ENCODE measurements at regions not wholly inside any gene's neighbourhood (a gene's known extent, or its start where the extent isn't known, plus 50 kb on each side); places are given as distances from the start of the nearest gene placed in this dataset.

DNA sequence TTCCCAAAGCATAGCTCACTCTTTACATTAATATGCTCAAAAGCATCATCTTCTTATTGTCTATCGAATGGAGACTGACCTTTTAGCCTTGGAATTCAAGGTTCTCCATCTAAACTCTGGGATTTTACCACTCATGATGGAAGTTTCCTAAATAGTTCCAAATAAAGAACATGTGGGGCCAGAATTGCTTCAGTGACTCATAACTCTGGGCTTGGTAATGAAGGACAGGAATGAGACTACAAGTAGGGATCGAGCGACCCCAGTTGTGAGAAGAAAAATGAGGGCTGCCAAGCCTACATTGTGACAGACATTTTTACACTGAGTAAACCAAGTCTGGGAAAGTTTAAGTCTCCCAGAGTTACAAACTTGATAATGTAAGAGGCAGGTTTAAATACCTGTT is 269.9 kb downstream of the CBLL2 start:
- Histone ChIP-seq H3K4me1 (ENCODE audit: control extremely low read depth in 1 of 4, control insufficient read depth in 4 of 4, insufficient read depth in 4 of 4, low read length in 3 of 4) (no peaks in the 10 kb centered on the region), H3K4me3 (ENCODE audit: control insufficient read depth in 1 of 7, extremely low read depth in 1 of 7, insufficient read depth in 4 of 7, low read depth in 2 of 7, low read length in 6 of 7) (no peak overlapping the region), H3K9me3 (ENCODE audit: control extremely low read depth in 1 of 5, control insufficient read depth in 4 of 5, insufficient read depth in 2 of 5, low read depth in 1 of 5, low read length in 4 of 5) (no peaks in the 10 kb centered on the region), H3K27me3 (replicated peaks in 2 of 5; ENCODE audit: control insufficient read depth in 4 of 5, insufficient read depth in 5 of 5, low read length in 4 of 5) (no peaks in the 10 kb centered on the region), H3K27ac (ENCODE audit: insufficient read depth in 1 of 2, low read depth in 1 of 2, low read length in 2 of 2, poor library complexity in 1 of 2, severe bottlenecking in 2 of 2) (no peak overlapping the region), H3K36me3 (ENCODE audit: control insufficient read depth in 4 of 4, insufficient read depth in 4 of 4, low read length in 3 of 4) (no peaks in the 10 kb centered on the region)
- DNase-seq, result no peak
- 91% methylated on average over 3 of the region's 3 CpGs for WGBS (ENCODE audit: insufficient coverage)
- ChIA-PET CTCF (no interaction called here), POLR2A (no interaction called here)

DNA sequence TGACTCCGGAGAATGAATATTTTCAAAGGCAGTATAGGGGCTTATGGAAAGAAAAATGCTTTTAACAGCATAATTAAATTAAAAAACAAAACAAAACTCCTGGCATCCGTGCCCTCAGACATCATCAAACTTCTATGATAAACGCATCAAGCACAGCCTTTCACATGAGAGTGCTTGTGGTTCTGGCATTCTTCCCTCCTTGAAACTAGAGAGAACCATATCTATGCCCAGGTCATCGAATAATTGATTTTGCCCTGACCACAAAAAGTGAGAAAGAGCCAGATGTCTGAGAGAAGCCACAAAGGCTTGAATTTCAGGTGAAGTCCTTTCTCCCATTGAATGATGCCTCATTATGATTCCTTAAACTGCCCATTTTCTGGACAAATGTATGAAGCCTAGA is 286.8 kb downstream of the CBLL2 start:
- no peaks in the 10 kb centered on the region for H3K4me1 ChIP-seq (ENCODE audit: control extremely low read depth in 1 of 4, control insufficient read depth in 4 of 4, insufficient read depth in 4 of 4, low read length in 3 of 4)
- H3K27me3 ChIP-seq (replicated peaks in 2 of 5; ENCODE audit: control insufficient read depth in 4 of 5, insufficient read depth in 5 of 5, low read length in 4 of 5), result no peaks in the 10 kb centered on the region
- ChIA-PET POLR2A (no interaction called here), CTCF (no interaction called here)
- whole genome bisulfite sequencing (ENCODE audit: insufficient coverage), result 63% methylated on average over 1 of the region's 4 CpGs
- DNase-seq, result no peak
- H3K4me3 ChIP-seq (ENCODE audit: control insufficient read depth in 1 of 7, extremely low read depth in 1 of 7, insufficient read depth in 4 of 7, low read depth in 2 of 7, low read length in 6 of 7), result no peak overlapping the region
- H3K36me3 ChIP-seq (ENCODE audit: control insufficient read depth in 4 of 4, insufficient read depth in 4 of 4, low read length in 3 of 4), result no peaks in the 10 kb centered on the region
- no peak overlapping the region for H3K27ac ChIP-seq (ENCODE audit: insufficient read depth in 1 of 2, low read depth in 1 of 2, low read length in 2 of 2, poor library complexity in 1 of 2, severe bottlenecking in 2 of 2)
- H3K9me3 ChIP-seq (ENCODE audit: control extremely low read depth in 1 of 5, control insufficient read depth in 4 of 5, insufficient read depth in 2 of 5, low read depth in 1 of 5, low read length in 4 of 5), result no peaks in the 10 kb centered on the region

DNA sequence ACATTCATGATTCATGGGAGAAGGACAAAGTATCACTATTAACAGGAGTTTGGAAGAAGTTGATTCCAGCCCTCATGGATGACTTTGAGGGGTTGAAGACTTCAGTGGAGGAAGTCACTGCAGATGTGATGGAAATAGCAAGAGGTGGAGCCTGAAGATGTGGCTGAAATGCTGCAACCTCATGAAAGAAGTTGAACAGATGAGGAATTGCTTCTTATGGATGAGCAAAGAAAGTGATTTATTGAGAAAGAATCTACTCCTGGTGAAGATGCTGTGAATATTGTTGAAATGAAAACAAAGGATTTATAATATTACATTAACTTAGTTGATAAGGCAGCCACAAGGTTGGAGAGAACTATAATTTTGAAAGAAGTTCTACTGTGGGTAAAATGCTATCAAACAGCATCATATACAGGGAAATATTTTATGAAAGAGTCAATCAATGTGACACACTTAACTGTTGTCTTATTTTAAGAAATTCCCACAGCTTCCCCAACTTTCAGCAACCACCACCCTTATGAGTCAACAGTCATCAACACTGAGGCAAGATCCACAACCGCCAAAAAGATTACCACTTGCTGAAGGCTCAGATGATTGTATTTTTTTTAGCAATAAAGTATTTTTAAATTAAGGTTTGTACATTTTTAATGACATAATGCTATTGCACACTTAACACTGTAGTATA is 302.6 kb downstream of the CBLL2 start:
- POLR2A ChIA-PET, result no interaction called here
- no CpG with 5 or more reads among the region's 1 CpG for WGBS (ENCODE audit: insufficient coverage)
- DNase-seq, result no peak
- Histone ChIP-seq H3K36me3 (ENCODE audit: control insufficient read depth in 4 of 4, insufficient read depth in 4 of 4, low read length in 3 of 4) (no peaks in the 10 kb centered on the region), H3K4me1 (ENCODE audit: control extremely low read depth in 1 of 4, control insufficient read depth in 4 of 4, insufficient read depth in 4 of 4, low read length in 3 of 4) (no peaks in the 10 kb centered on the region), H3K4me3 (ENCODE audit: control insufficient read depth in 1 of 7, extremely low read depth in 1 of 7, insufficient read depth in 4 of 7, low read depth in 2 of 7, low read length in 6 of 7) (no peak overlapping the region), H3K27me3 (replicated peaks in 2 of 5; ENCODE audit: control insufficient read depth in 4 of 5, insufficient read depth in 5 of 5, low read length in 4 of 5) (no peaks in the 10 kb centered on the region), H3K9me3 (ENCODE audit: control extremely low read depth in 1 of 5, control insufficient read depth in 4 of 5, insufficient read depth in 2 of 5, low read depth in 1 of 5, low read length in 4 of 5) (no peaks in the 10 kb centered on the region), H3K27ac (ENCODE audit: insufficient read depth in 1 of 2, low read depth in 1 of 2, low read length in 2 of 2, poor library complexity in 1 of 2, severe bottlenecking in 2 of 2) (no peak overlapping the region)
- CTCF ChIA-PET, result no interaction called here

DNA sequence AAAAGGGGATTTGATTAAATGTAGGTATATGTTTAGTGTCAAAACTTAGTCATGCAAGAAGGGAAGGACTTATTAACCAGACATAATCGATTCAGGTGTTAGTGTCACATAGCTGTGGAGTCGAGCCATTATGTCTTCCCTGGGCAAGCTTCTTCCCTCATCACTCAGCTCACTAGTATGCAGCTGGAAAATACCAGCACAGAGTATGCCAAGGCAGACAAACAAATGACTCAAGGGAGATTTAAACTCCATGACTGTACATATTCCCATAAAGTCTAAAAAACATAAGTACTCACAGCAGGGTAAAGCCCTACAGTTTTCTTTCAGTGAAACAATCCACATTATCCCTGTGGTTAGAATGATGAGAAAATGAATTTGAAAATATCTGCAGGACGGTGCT is 304.5 kb downstream of the CBLL2 start:
- H3K36me3 ChIP-seq (ENCODE audit: control insufficient read depth in 4 of 4, insufficient read depth in 4 of 4, low read length in 3 of 4), result no peaks in the 10 kb centered on the region
- CTCF ChIA-PET, result no interaction called here
- POLR2A ChIA-PET, result no interaction called here
- H3K4me3 ChIP-seq (ENCODE audit: control insufficient read depth in 1 of 7, extremely low read depth in 1 of 7, insufficient read depth in 4 of 7, low read depth in 2 of 7, low read length in 6 of 7), result no peak overlapping the region
- no peaks in the 10 kb centered on the region for H3K27me3 ChIP-seq (replicated peaks in 2 of 5; ENCODE audit: control insufficient read depth in 4 of 5, insufficient read depth in 5 of 5, low read length in 4 of 5)
- no peak for DNase-seq
- H3K9me3 ChIP-seq (ENCODE audit: control extremely low read depth in 1 of 5, control insufficient read depth in 4 of 5, insufficient read depth in 2 of 5, low read depth in 1 of 5, low read length in 4 of 5), result no peaks in the 10 kb centered on the region
- WGBS (ENCODE audit: insufficient coverage), result 88% methylated on average over 2 of the region's 3 CpGs
- no peaks in the 10 kb centered on the region for H3K4me1 ChIP-seq (ENCODE audit: control extremely low read depth in 1 of 4, control insufficient read depth in 4 of 4, insufficient read depth in 4 of 4, low read length in 3 of 4)
- H3K27ac ChIP-seq (ENCODE audit: insufficient read depth in 1 of 2, low read depth in 1 of 2, low read length in 2 of 2, poor library complexity in 1 of 2, severe bottlenecking in 2 of 2), result no peak overlapping the region

DNA sequence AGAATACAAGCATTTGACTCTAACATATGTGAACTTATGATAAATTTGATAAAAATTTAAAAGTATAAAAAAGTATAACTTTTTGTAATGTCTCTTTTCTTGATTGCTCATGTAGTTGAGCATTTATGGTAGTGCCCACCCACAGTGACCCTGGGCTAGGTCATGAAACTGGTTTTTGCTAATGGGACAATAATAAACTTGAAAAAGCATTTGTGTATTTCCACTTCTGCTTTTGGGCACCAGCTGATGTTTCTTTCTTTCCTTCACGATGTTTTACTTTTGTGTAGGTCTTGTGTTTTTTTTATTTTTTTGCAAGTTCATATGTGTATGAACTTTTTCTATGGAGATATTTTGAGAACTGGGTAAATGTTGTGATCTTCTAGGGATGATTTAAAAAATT is 313.1 kb downstream of the CBLL2 start:
- POLR2A ChIA-PET, result no interaction called here
- DNase-seq, result peak in 1 of 3 donors; percentile 4
- no peaks in the 10 kb centered on the region for H3K36me3 ChIP-seq (ENCODE audit: control insufficient read depth in 4 of 4, insufficient read depth in 4 of 4, low read length in 3 of 4)
- no peaks in the 10 kb centered on the region for H3K9me3 ChIP-seq (ENCODE audit: control extremely low read depth in 1 of 5, control insufficient read depth in 4 of 5, insufficient read depth in 2 of 5, low read depth in 1 of 5, low read length in 4 of 5)
- H3K4me1 ChIP-seq (ENCODE audit: control extremely low read depth in 1 of 4, control insufficient read depth in 4 of 4, insufficient read depth in 4 of 4, low read length in 3 of 4), result no peaks in the 10 kb centered on the region
- H3K4me3 ChIP-seq (ENCODE audit: control insufficient read depth in 1 of 7, extremely low read depth in 1 of 7, insufficient read depth in 4 of 7, low read depth in 2 of 7, low read length in 6 of 7), result no peak overlapping the region
- H3K27me3 ChIP-seq (replicated peaks in 2 of 5; ENCODE audit: control insufficient read depth in 4 of 5, insufficient read depth in 5 of 5, low read length in 4 of 5), result peaks cover 0 to 3% (median 0%) of the 10 kb centered on the region in 5 experiments
- no CpG with 5 or more reads among the region's 1 CpG for WGBS (ENCODE audit: insufficient coverage)
- no peak overlapping the region for H3K27ac ChIP-seq (ENCODE audit: insufficient read depth in 1 of 2, low read depth in 1 of 2, low read length in 2 of 2, poor library complexity in 1 of 2, severe bottlenecking in 2 of 2)
- CTCF ChIA-PET, result no interaction called here

DNA sequence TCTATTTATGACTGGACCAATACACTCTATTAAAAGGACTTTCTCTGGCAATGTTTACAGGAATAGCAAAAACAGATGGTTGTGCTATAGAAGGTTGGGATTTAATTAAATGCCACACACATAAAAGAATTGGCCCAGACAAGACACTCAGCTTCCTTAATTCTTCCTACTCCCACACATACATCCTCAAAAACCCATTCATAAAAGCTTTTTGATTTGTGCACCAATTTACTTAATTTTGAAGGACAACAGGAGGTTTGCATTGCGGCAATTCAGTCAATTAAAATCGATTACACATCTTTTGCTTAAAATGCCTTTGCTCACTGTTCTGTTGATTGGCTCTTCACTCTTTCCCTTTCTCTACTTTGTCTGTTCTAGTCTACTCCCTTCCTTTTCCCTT is 317.1 kb downstream of the CBLL2 start:
- no peaks in the 10 kb centered on the region for H3K9me3 ChIP-seq (ENCODE audit: control extremely low read depth in 1 of 5, control insufficient read depth in 4 of 5, insufficient read depth in 2 of 5, low read depth in 1 of 5, low read length in 4 of 5)
- no peak for DNase-seq
- ChIA-PET CTCF (no interaction called here), POLR2A (no interaction called here)
- H3K36me3 ChIP-seq (ENCODE audit: control insufficient read depth in 4 of 4, insufficient read depth in 4 of 4, low read length in 3 of 4), result no peaks in the 10 kb centered on the region
- no peak overlapping the region for H3K27ac ChIP-seq (ENCODE audit: insufficient read depth in 1 of 2, low read depth in 1 of 2, low read length in 2 of 2, poor library complexity in 1 of 2, severe bottlenecking in 2 of 2)
- WGBS (ENCODE audit: insufficient coverage), result 75% methylated on average over 2 of the region's 2 CpGs
- H3K4me3 ChIP-seq (ENCODE audit: control insufficient read depth in 1 of 7, extremely low read depth in 1 of 7, insufficient read depth in 4 of 7, low read depth in 2 of 7, low read length in 6 of 7), result no peak overlapping the region
- no peaks in the 10 kb centered on the region for H3K4me1 ChIP-seq (ENCODE audit: control extremely low read depth in 1 of 4, control insufficient read depth in 4 of 4, insufficient read depth in 4 of 4, low read length in 3 of 4)
- peaks cover 0 to 3% (median 0%) of the 10 kb centered on the region in 5 experiments for H3K27me3 ChIP-seq (replicated peaks in 2 of 5; ENCODE audit: control insufficient read depth in 4 of 5, insufficient read depth in 5 of 5, low read length in 4 of 5)

DNA sequence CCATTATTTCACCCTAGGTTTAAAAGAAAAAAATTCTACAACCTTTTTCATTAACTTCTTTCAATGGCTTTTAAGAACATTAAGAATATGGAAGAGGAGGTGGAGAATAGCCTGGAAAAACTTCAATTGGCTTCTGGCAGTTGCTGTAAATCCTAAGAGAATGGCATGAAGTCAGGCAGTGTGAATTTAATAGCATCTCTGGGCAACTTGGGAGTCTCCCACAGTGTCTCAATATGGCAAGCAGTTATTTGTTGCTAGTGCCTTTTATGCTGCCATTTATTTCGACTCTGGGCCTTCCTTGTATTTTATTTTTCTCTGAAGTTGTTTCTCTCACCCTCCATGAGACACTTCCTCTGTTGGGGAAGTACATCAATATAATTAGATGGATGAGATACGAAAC is 322.1 kb downstream of the CBLL2 start:
- H3K27me3 ChIP-seq (replicated peaks in 2 of 5; ENCODE audit: control insufficient read depth in 4 of 5, insufficient read depth in 5 of 5, low read length in 4 of 5), result no peaks in the 10 kb centered on the region
- H3K27ac ChIP-seq (ENCODE audit: insufficient read depth in 1 of 2, low read depth in 1 of 2, low read length in 2 of 2, poor library complexity in 1 of 2, severe bottlenecking in 2 of 2), result no peak overlapping the region
- DNase-seq, result no peak
- no peak overlapping the region for H3K4me3 ChIP-seq (ENCODE audit: control insufficient read depth in 1 of 7, extremely low read depth in 1 of 7, insufficient read depth in 4 of 7, low read depth in 2 of 7, low read length in 6 of 7)
- ChIA-PET CTCF (no interaction called here), POLR2A (no interaction called here)
- H3K9me3 ChIP-seq (ENCODE audit: control extremely low read depth in 1 of 5, control insufficient read depth in 4 of 5, insufficient read depth in 2 of 5, low read depth in 1 of 5, low read length in 4 of 5), result no peaks in the 10 kb centered on the region
- no peaks in the 10 kb centered on the region for H3K4me1 ChIP-seq (ENCODE audit: control extremely low read depth in 1 of 4, control insufficient read depth in 4 of 4, insufficient read depth in 4 of 4, low read length in 3 of 4)
- WGBS (ENCODE audit: insufficient coverage), result 83% methylated on average over 1 of the region's 2 CpGs
- H3K36me3 ChIP-seq (ENCODE audit: control insufficient read depth in 4 of 4, insufficient read depth in 4 of 4, low read length in 3 of 4), result no peaks in the 10 kb centered on the region
